ENCODE measurements at regions not wholly inside any gene's neighbourhood (a gene's known extent, or its start where the extent isn't known, plus 50 kb on each side); places are given as distances from the start of the nearest gene placed in this dataset.

DNA sequence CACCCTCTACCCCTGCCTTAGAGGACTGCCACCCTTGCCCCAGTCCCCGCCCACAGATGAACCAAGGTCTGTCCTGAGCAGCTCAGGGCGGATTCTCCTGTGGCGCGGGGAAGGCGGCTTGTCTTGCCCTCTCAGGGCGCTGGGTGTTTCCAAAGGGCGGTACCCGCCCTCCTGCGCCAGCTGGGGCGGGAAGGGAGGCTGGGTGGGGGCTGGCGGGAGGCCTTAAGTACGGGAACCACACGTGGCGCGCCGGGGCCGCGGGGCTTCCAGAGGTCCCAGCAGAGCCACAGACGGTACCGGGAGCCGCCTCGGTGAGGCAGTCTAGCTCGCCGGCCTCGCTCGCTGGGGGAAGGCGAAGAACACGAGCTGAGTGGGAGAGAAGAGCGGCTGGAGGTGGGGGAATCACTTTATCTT is 361.1 kb downstream of the MID1IP1 start:
- no peak overlapping the region for H3K9ac ChIP-seq (ENCODE audit: low read length)
- no peak for TF ChIP-seq TAF1 (IDR thresholded peaks at IDR 0.05; ENCODE audit: low read depth)
- TF ChIP-seq, protein P1, sequence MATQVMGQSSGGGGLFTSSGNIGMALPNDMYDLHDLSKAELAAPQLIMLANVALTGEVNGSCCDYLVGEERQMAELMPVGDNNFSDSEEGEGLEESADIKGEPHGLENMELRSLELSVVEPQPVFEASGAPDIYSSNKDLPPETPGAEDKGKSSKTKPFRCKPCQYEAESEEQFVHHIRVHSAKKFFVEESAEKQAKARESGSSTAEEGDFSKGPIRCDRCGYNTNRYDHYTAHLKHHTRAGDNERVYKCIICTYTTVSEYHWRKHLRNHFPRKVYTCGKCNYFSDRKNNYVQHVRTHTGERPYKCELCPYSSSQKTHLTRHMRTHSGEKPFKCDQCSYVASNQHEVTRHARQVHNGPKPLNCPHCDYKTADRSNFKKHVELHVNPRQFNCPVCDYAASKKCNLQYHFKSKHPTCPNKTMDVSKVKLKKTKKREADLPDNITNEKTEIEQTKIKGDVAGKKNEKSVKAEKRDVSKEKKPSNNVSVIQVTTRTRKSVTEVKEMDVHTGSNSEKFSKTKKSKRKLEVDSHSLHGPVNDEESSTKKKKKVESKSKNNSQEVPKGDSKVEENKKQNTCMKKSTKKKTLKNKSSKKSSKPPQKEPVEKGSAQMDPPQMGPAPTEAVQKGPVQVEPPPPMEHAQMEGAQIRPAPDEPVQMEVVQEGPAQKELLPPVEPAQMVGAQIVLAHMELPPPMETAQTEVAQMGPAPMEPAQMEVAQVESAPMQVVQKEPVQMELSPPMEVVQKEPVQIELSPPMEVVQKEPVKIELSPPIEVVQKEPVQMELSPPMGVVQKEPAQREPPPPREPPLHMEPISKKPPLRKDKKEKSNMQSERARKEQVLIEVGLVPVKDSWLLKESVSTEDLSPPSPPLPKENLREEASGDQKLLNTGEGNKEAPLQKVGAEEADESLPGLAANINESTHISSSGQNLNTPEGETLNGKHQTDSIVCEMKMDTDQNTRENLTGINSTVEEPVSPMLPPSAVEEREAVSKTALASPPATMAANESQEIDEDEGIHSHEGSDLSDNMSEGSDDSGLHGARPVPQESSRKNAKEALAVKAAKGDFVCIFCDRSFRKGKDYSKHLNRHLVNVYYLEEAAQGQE (IDR thresholded peaks at IDR 0.05; ENCODE audit: borderline replicate concordance), result no peak
- no peak for TF ChIP-seq MXI1 (conservative IDR thresholded peaks at IDR 0.05; ENCODE audit: poor library complexity, severe bottlenecking)
- no peak for TF ChIP-seq EZH2 (IDR thresholded peaks at IDR 0.05; ENCODE audit: borderline replicate concordance, insufficient read depth, low read length, poor library complexity, severe bottlenecking)
- no peak for TF ChIP-seq EP300 (conservative IDR thresholded peaks at IDR 0.05; ENCODE audit: poor library complexity, severe bottlenecking)
- no peak for TF ChIP-seq SMC3 (conservative IDR thresholded peaks at IDR 0.05; ENCODE audit: poor library complexity)
- TF ChIP-seq, protein P2, sequence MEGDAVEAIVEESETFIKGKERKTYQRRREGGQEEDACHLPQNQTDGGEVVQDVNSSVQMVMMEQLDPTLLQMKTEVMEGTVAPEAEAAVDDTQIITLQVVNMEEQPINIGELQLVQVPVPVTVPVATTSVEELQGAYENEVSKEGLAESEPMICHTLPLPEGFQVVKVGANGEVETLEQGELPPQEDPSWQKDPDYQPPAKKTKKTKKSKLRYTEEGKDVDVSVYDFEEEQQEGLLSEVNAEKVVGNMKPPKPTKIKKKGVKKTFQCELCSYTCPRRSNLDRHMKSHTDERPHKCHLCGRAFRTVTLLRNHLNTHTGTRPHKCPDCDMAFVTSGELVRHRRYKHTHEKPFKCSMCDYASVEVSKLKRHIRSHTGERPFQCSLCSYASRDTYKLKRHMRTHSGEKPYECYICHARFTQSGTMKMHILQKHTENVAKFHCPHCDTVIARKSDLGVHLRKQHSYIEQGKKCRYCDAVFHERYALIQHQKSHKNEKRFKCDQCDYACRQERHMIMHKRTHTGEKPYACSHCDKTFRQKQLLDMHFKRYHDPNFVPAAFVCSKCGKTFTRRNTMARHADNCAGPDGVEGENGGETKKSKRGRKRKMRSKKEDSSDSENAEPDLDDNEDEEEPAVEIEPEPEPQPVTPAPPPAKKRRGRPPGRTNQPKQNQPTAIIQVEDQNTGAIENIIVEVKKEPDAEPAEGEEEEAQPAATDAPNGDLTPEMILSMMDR (IDR thresholded peaks at IDR 0.05; ENCODE audit: poor library complexity, severe bottlenecking), result no peak
- no peak for TF ChIP-seq POLR2AphosphoS5 (IDR thresholded peaks at IDR 0.05)
- TF ChIP-seq RAD21 (conservative IDR thresholded peaks at IDR 0.05), result no peak
- peaks cover 12% of the 10 kb centered on the region for H3K27me3 ChIP-seq (ENCODE audit: insufficient read depth, low read depth, low read length)
- H3K9me2 ChIP-seq (ENCODE audit: insufficient read depth, low read length), result no peaks in the 10 kb centered on the region
- H3K9me3 ChIP-seq (ENCODE audit: low read length), result no peaks in the 10 kb centered on the region
- H3F3A ChIP-seq (ENCODE audit: insufficient read depth, low read length, poor library complexity, severe bottlenecking), result no peaks in the 10 kb centered on the region
- no peaks in the 10 kb centered on the region for H3K36me3 ChIP-seq (ENCODE audit: insufficient read depth, low read length)
- H4K20me1 ChIP-seq (ENCODE audit: insufficient read depth), result no peaks in the 10 kb centered on the region
- H3K79me2 ChIP-seq (replicated peaks; ENCODE audit: insufficient read depth, low read length), result no peaks in the 10 kb centered on the region
- no peak overlapping the region for H2AFZ ChIP-seq (ENCODE audit: low read depth, low read length)
- no peak overlapping the region for H3K4me3 ChIP-seq (ENCODE audit: low read length)
- H3K27ac ChIP-seq (ENCODE audit: low read length), result no peak overlapping the region
- H3K4me2 ChIP-seq (ENCODE audit: low read length), result no peak overlapping the region

DNA sequence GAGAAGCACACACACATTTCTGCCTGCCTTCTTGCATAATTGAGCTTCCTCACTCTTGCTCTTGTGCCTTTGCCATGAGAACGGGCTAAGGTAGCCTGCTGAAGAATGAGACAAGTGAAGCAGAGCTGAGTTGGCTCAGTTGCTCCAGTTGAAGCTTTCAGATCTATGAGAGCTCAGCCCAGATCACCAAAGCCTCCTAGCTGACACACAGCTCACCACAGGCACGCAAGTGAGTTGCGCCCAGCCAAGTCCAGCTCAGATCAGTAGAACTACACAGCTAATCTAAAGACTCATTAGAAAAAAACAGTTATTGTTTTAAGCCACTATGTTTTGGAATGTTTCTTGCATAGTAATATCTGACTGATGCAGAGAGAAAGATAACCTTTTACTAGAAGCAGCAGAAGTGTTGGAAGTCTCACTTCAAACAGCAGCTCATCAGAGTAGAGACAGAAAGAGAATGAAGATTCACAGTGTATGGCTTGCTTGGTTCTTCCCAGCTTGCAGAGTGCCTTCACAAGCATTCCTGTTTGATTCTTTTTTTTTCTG is 362.4 kb downstream of the MID1IP1 start:
- H4K20me1 ChIP-seq (ENCODE audit: insufficient read depth), result no peaks in the 10 kb centered on the region
- H3K27ac ChIP-seq (ENCODE audit: low read length), result no peak overlapping the region
- H3K27me3 ChIP-seq (ENCODE audit: insufficient read depth, low read depth, low read length), result peaks cover 12% of the 10 kb centered on the region
- H3K4me3 ChIP-seq (ENCODE audit: low read length), result no peak overlapping the region
- no peak overlapping the region for H3K4me2 ChIP-seq (ENCODE audit: low read length)
- no peaks in the 10 kb centered on the region for H3K79me2 ChIP-seq (replicated peaks; ENCODE audit: insufficient read depth, low read length)
- H3F3A ChIP-seq (ENCODE audit: insufficient read depth, low read length, poor library complexity, severe bottlenecking), result no peaks in the 10 kb centered on the region
- no peaks in the 10 kb centered on the region for H3K9me2 ChIP-seq (ENCODE audit: insufficient read depth, low read length)
- TF ChIP-seq, protein P2 (IDR thresholded peaks at IDR 0.05; ENCODE audit: poor library complexity, severe bottlenecking), result no peak
- TF ChIP-seq RAD21 (conservative IDR thresholded peaks at IDR 0.05) (no peak), POLR2AphosphoS5 (IDR thresholded peaks at IDR 0.05) (no peak), SMC3 (conservative IDR thresholded peaks at IDR 0.05; ENCODE audit: poor library complexity) (no peak), EP300 (conservative IDR thresholded peaks at IDR 0.05; ENCODE audit: poor library complexity, severe bottlenecking) (no peak), TAF1 (IDR thresholded peaks at IDR 0.05; ENCODE audit: low read depth) (no peak), MXI1 (conservative IDR thresholded peaks at IDR 0.05; ENCODE audit: poor library complexity, severe bottlenecking) (no peak), EZH2 (IDR thresholded peaks at IDR 0.05; ENCODE audit: borderline replicate concordance, insufficient read depth, low read length, poor library complexity, severe bottlenecking) (no peak)
- TF ChIP-seq, protein P1 (IDR thresholded peaks at IDR 0.05; ENCODE audit: borderline replicate concordance), result no peak
- no peaks in the 10 kb centered on the region for H3K9me3 ChIP-seq (ENCODE audit: low read length)
- no peak overlapping the region for H3K9ac ChIP-seq (ENCODE audit: low read length)
- no peak overlapping the region for H2AFZ ChIP-seq (ENCODE audit: low read depth, low read length)
- no peaks in the 10 kb centered on the region for H3K36me3 ChIP-seq (ENCODE audit: insufficient read depth, low read length)
